Bronchial epithelial cell (primary cell): ENCODE measurements at regions not wholly inside any gene's neighbourhood (a gene's known extent, or its start where the extent isn't known, plus 50 kb on each side); places are given as distances from the start of the nearest gene placed in this dataset.
A peak's percentile ranks its signal among the peaks of the same experiment; 100 is the strongest.

Source experiments
- DNase-seq: peaks from one replicate; pipeline ENCODE4 v3.0.0-alpha.2; 2010; ENCODE audit warnings: low read depth
- FAIRE-seq: peaks from 2 replicates; lab custom pipeline; 2011; peaks lifted over from hg19 to GRCh38; lab: Jason Lieb, UNC
- H3K27me3 ChIP-seq: 2 replicates; pipeline ENCODE4 v1.5.1; 2011; ENCODE audit warnings: low read length; ENCODE audit not compliant: control insufficient read depth, insufficient read depth
- H3K36me3 ChIP-seq: 2 replicates; pipeline ENCODE4 v1.5.1; 2011; ENCODE audit warnings: low read length; ENCODE audit not compliant: control insufficient read depth, insufficient read depth
- H3K4me3 ChIP-seq: 2 replicates; pipeline ENCODE4 v1.5.1; 2011; ENCODE audit warnings: mild to moderate bottlenecking, low read depth, low read length, control low read depth
- CTCF ChIP-seq: IDR thresholded peaks from 2 replicates; pipeline ENCODE4 v1.5.1; 2011; ENCODE audit warnings: mild to moderate bottlenecking, moderate library complexity, low read length, control low read depth, inconsistent platforms; ENCODE audit not compliant: insufficient read depth, severe bottlenecking

- DNase-seq = no peak
- H3K4me3 ChIP-seq = no peak overlapping the region
- H3K27me3 ChIP-seq = no peaks in the 10 kb centered on the region
- TF ChIP-seq CTCF = no peak
- no peaks in the 10 kb centered on the region for H3K36me3 ChIP-seq
- FAIRE-seq = no peak
These were observed 691.6 kb upstream of the CELF2 start for GRCh38 chr10:10326116-10326515.

- Histone ChIP-seq H3K4me3 (no peak overlapping the region), H3K36me3 (no peaks in the 10 kb centered on the region), H3K27me3 (no peaks in the 10 kb centered on the region)
- TF ChIP-seq CTCF = no peak
- FAIRE-seq (no peak), DNase-seq (peak; percentile 5)
These were observed 689.7 kb upstream of the CELF2 start for GRCh38 chr10:10327934-10328333.

- FAIRE-seq (no peak), DNase-seq (peak; percentile 46)
- no peaks in the 10 kb centered on the region for H3K27me3 ChIP-seq
- H3K36me3 ChIP-seq = no peaks in the 10 kb centered on the region
- H3K4me3 ChIP-seq = no peak overlapping the region
- no peak for TF ChIP-seq CTCF
These were observed 687.3 kb upstream of the CELF2 start for GRCh38 chr10:10330418-10330817.

GRCh38 chr10:10332786-10333185, 684.9 kb upstream of the CELF2 start:
- Histone ChIP-seq H3K27me3 (no peaks in the 10 kb centered on the region), H3K36me3 (no peaks in the 10 kb centered on the region), H3K4me3 (no peak overlapping the region)
- no peak for DNase-seq
- FAIRE-seq = no peak
- no peak for TF ChIP-seq CTCF

- no peak for TF ChIP-seq CTCF
- no peak for DNase-seq
These were observed 684.0 kb upstream of the CELF2 start for GRCh38 chr10:10333622-10334021.

GRCh38 chr10:10338339-10338738, 679.3 kb upstream of the CELF2 start:
- TF ChIP-seq CTCF = no peak
- no peak for DNase-seq
- FAIRE-seq = no peak
- Histone ChIP-seq H3K27me3 (no peaks in the 10 kb centered on the region), H3K4me3 (no peak overlapping the region), H3K36me3 (no peaks in the 10 kb centered on the region)

More at GRCh38 chr10:10333622-10334021, 684.0 kb upstream of the CELF2 start:
- FAIRE-seq = no peak
- Histone ChIP-seq H3K27me3 (no peaks in the 10 kb centered on the region), H3K4me3 (no peak overlapping the region), H3K36me3 (no peaks in the 10 kb centered on the region)
